ENCODE measurements at regions not wholly inside any gene's neighbourhood (a gene's known extent, or its start where the extent isn't known, plus 50 kb on each side); places are given as distances from the start of the nearest gene placed in this dataset.

- Mint-ChIP-seq H3K36me3 (ENCODE audit: low read depth) (peaks cover 5% of the 10 kb centered on the region; the same call in 1 of the 2 replicates), H3K27ac (no peak overlapping the region), H3K9me3 (peaks cover 28% of the 10 kb centered on the region), H3K27me3 (ENCODE audit: insufficient read depth) (no peaks in the 10 kb centered on the region), H3K4me1 (ENCODE audit: low read depth) (peaks cover 6% of the 10 kb centered on the region; the same call in 1 of the 2 replicates), H3K4me3 (no peak overlapping the region)
- DNase-seq, result no peak
- no peak for TF ChIP-seq CTCF (IDR thresholded peaks at IDR 0.05)
Measured at GRCh38 chr11:97364047-97364446, 974.2 kb downstream of the JRKL start.

GRCh38 chr11:97367406-97368083 is 977.7 kb downstream of the JRKL start:
- H3K4me1 Mint-ChIP-seq (ENCODE audit: low read depth), result peaks cover 6% of the 10 kb centered on the region; the same call in 1 of the 2 replicates
- no peak overlapping the region for H3K4me3 Mint-ChIP-seq
- H3K27ac Mint-ChIP-seq, result no peak overlapping the region
- TF ChIP-seq CTCF (IDR thresholded peaks at IDR 0.05), result no peak
- no peaks in the 10 kb centered on the region for H3K27me3 Mint-ChIP-seq (ENCODE audit: insufficient read depth)
- peaks cover 37% of the 10 kb centered on the region for H3K9me3 Mint-ChIP-seq
- DNase-seq, result no peak
- H3K36me3 Mint-ChIP-seq (ENCODE audit: low read depth), result peaks cover 5% of the 10 kb centered on the region; the same call in 1 of the 2 replicates

- Mint-ChIP-seq H3K27ac (no peak overlapping the region), H3K27me3 (ENCODE audit: insufficient read depth) (no peaks in the 10 kb centered on the region), H3K4me3 (no peak overlapping the region), H3K36me3 (ENCODE audit: low read depth) (no peaks in the 10 kb centered on the region), H3K9me3 (peaks cover 39% of the 10 kb centered on the region), H3K4me1 (ENCODE audit: low read depth) (no peaks in the 10 kb centered on the region)
- TF ChIP-seq CTCF (IDR thresholded peaks at IDR 0.05), result no peak
- no peak for DNase-seq
Measured at GRCh38 chr11:97389270-97389669, 999.5 kb downstream of the JRKL start.

- H3K27ac Mint-ChIP-seq, result no peak overlapping the region
- no peaks in the 10 kb centered on the region for H3K36me3 Mint-ChIP-seq (ENCODE audit: low read depth)
- DNase-seq, result no peak
- peaks cover 42% of the 10 kb centered on the region for H3K9me3 Mint-ChIP-seq
- H3K27me3 Mint-ChIP-seq (ENCODE audit: insufficient read depth), result no peaks in the 10 kb centered on the region; the same call in 1 of the 2 replicates
- H3K4me1 Mint-ChIP-seq (ENCODE audit: low read depth), result no peaks in the 10 kb centered on the region
- H3K4me3 Mint-ChIP-seq, result no peak overlapping the region
- TF ChIP-seq CTCF (IDR thresholded peaks at IDR 0.05), result no peak
Measured at GRCh38 chr11:97398246-97398645, 1008.4 kb downstream of the JRKL start.

- H3K27ac Mint-ChIP-seq, result no peak overlapping the region
- H3K4me3 Mint-ChIP-seq, result no peak overlapping the region
- peaks cover 34% of the 10 kb centered on the region for H3K9me3 Mint-ChIP-seq
- H3K4me1 Mint-ChIP-seq (ENCODE audit: low read depth), result no peaks in the 10 kb centered on the region
- no peaks in the 10 kb centered on the region; the same call in 1 of the 2 replicates for H3K36me3 Mint-ChIP-seq (ENCODE audit: low read depth)
- DNase-seq, result no peak
- TF ChIP-seq CTCF (IDR thresholded peaks at IDR 0.05), result no peak
- H3K27me3 Mint-ChIP-seq (ENCODE audit: insufficient read depth), result no peaks in the 10 kb centered on the region; the same call in 1 of the 2 replicates
Measured at GRCh38 chr11:97409141-97409540, 1019.3 kb downstream of the JRKL start.
